Amygdala (tissue), 56 donors: ENCODE measurements at regions not wholly inside any gene's neighbourhood (a gene's known extent, or its start where the extent isn't known, plus 50 kb on each side); places are given as distances from the start of the nearest gene placed in this dataset.

Experiments used
- DNase-seq, 56 donors: peaks; one replicate each; lab custom pipeline; 2025; lab: John Stamatoyannopoulos, UW

GRCh38 chr9:81833563-81834345 lies 94.5 kb upstream of the SPATA31D4 start:
- DNase-seq: no peak

GRCh38 chr9:81841333-81841732 lies 86.9 kb upstream of the SPATA31D4 start:
- no peak for DNase-seq

- no peak for DNase-seq
These were observed 84.1 kb upstream of the SPATA31D4 start for GRCh38 chr9:81844131-81844567.

GRCh38 chr9:81847181-81847915 lies 80.9 kb upstream of the SPATA31D4 start:
- no peak for DNase-seq

- no peak for DNase-seq
These were observed 79.8 kb upstream of the SPATA31D4 start for GRCh38 chr9:81848472-81848871.

GRCh38 chr9:81849631-81850259 lies 78.5 kb upstream of the SPATA31D4 start:
- no peak for DNase-seq

- no peak for DNase-seq
These were observed 77.5 kb upstream of the SPATA31D4 start for GRCh38 chr9:81850724-81851123.

GRCh38 chr9:81851340-81851739 lies 76.9 kb upstream of the SPATA31D4 start:
- DNase-seq: no peak

GRCh38 chr9:81852820-81853219 lies 75.4 kb upstream of the SPATA31D4 start:
- DNase-seq: no peak

- DNase-seq: no peak
These were observed 72.7 kb upstream of the SPATA31D4 start for GRCh38 chr9:81855538-81855937.

- no peak for DNase-seq
These were observed 69.4 kb upstream of the SPATA31D4 start for GRCh38 chr9:81858657-81859430.

GRCh38 chr9:81860581-81860980 lies 67.6 kb upstream of the SPATA31D4 start:
- DNase-seq: no peak

- DNase-seq: no peak
These were observed 66.6 kb upstream of the SPATA31D4 start for GRCh38 chr9:81861644-81862043.

GRCh38 chr9:81868145-81868544 lies 60.1 kb upstream of the SPATA31D4 start:
- DNase-seq: peak in 1 of 56 donors; percentile 15

- DNase-seq: no peak
These were observed 56.5 kb upstream of the SPATA31D4 start for GRCh38 chr9:81871695-81872094.

GRCh38 chr9:81874250-81874649 lies 54.0 kb upstream of the SPATA31D4 start:
- DNase-seq: no peak

- no peak for DNase-seq
These were observed 53.3 kb upstream of the SPATA31D4 start for GRCh38 chr9:81874931-81875330.

- no peak for DNase-seq
These were observed 51.2 kb upstream of the SPATA31D4 start for GRCh38 chr9:81877047-81877446.
